HepG2 (cell line): ENCODE measurements at regions not wholly inside any gene's neighbourhood (a gene's known extent, or its start where the extent isn't known, plus 50 kb on each side); places are given as distances from the start of the nearest gene placed in this dataset.

ENCODE experiments used
- MBNL3 ChIP-seq: fragments of 250-450 bp; sonication (Bioruptor Pico); conservative IDR thresholded peaks from 2 replicates; pipeline ENCODE4 v1.8.0; 2022; ENCODE audit warnings: mild to moderate bottlenecking, inconsistent platforms
- PITX1 ChIP-seq: sonication (generic); formaldehyde crosslinking; IDR thresholded peaks from 2 replicates; pipeline ENCODE4 v1.5.1; 2020; ENCODE audit warnings: mild to moderate bottlenecking, missing genetic modification reagents
- SP2 ChIP-seq: sonication (generic); formaldehyde crosslinking; IDR thresholded peaks from 2 replicates; pipeline ENCODE4 v1.5.1; 2020; ENCODE audit warnings: mild to moderate bottlenecking, missing genetic modification reagents
- ZFP36L1 ChIP-seq: sonication (generic); formaldehyde crosslinking; IDR thresholded peaks from 2 replicates; pipeline ENCODE4 v1.8.0; 2022; ENCODE audit warnings: mild to moderate bottlenecking, missing genetic modification reagents, moderate library complexity
- TF ChIP-seq, protein P1 (sequence below): sonication (generic); formaldehyde crosslinking; IDR thresholded peaks from 2 replicates; pipeline ENCODE4; 2020; ENCODE audit warnings: missing genetic modification reagents, mild to moderate bottlenecking, borderline replicate concordance
- TF ChIP-seq, protein P2 (sequence below), 2 experiments: fragments of 450-650 bp in 1 of 2; sonication (generic) in 1 of 2; formaldehyde crosslinking in 1 of 2; IDR thresholded peaks; 2 replicates each; pipeline versions ENCODE4 v1.6.1 to v1.8.0; 2016 to 2022; ENCODE audit warnings: antibody characterized with exemption in 1 of 2, mild to moderate bottlenecking in 1 of 2, missing genetic modification reagents in 1 of 2
- TF ChIP-seq, protein P3 (sequence below): sonication (generic); formaldehyde crosslinking; IDR thresholded peaks from 2 replicates; pipeline ENCODE4 v1.8.1; 2023; ENCODE audit warnings: mild to moderate bottlenecking, missing genetic modification reagents
- TF ChIP-seq, protein P4 (sequence below): sonication (generic); formaldehyde crosslinking; conservative IDR thresholded peaks from 2 replicates; pipeline ENCODE4 v1.8.1; 2023; ENCODE audit warnings: missing genetic modification reagents
- TF ChIP-seq, protein P5 (sequence below): sonication (generic); formaldehyde crosslinking; IDR thresholded peaks from 2 replicates; pipeline ENCODE4 v1.5.0; 2020; ENCODE audit warnings: mild to moderate bottlenecking, missing genetic modification reagents, moderate library complexity

DNA sequence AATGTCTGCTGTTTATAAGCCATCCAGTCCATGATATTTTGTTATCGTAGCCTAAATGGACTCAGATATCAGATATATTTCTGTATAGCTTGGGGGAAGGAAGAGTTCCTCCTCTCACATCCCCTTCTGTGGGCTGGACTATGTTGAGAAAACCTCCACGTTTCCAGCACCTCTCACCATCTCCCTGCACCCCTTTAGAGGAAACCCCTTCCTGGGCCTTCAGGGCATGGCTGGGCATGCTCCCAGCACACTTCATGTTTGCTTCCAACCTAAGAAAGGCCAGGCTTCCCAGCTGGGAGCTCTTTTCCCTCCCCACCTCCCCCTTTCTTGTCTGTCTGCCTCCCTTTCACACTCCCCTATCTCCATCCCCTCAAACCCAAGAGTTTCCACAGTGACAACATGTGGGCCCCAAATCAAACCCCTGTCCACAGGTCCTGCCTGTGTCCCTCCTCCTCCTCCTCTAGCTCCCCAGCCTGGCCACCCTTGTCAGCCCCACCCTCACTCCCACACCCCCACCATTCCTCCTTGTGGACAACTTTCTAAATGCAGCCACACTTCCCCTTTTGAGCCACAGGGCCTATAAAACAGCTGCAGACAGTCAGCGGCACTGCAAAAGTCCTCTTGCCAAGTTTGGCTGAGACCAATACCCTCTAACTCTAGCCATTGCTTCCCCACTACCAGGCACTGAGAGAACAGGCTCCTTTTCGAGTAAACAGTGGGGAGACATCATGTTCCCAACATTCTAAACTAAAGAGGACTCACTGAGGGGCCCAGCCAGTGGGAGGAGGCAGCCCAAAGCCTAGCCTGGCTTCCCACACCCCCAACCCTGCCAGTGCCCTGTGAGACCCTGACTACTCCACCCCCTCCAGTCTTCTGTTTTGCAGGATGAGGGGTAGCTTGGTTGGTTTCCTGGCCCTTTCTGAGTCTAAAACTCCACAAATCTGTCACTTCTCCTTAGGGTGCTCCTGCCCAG, 120.5 kb downstream of the ZFP36L2 start (continued):
- TF ChIP-seq ZFP36L1 (no peak), PITX1 (CRISPR knock-in tag) (no peak), SP2 (CRISPR knock-in tag) (0 out of 2 replicates have a peak, but pooled peaks have one; percentile 15), MBNL3 (CRISPR knock-in tag) (no peak)
- TF ChIP-seq, protein P1, sequence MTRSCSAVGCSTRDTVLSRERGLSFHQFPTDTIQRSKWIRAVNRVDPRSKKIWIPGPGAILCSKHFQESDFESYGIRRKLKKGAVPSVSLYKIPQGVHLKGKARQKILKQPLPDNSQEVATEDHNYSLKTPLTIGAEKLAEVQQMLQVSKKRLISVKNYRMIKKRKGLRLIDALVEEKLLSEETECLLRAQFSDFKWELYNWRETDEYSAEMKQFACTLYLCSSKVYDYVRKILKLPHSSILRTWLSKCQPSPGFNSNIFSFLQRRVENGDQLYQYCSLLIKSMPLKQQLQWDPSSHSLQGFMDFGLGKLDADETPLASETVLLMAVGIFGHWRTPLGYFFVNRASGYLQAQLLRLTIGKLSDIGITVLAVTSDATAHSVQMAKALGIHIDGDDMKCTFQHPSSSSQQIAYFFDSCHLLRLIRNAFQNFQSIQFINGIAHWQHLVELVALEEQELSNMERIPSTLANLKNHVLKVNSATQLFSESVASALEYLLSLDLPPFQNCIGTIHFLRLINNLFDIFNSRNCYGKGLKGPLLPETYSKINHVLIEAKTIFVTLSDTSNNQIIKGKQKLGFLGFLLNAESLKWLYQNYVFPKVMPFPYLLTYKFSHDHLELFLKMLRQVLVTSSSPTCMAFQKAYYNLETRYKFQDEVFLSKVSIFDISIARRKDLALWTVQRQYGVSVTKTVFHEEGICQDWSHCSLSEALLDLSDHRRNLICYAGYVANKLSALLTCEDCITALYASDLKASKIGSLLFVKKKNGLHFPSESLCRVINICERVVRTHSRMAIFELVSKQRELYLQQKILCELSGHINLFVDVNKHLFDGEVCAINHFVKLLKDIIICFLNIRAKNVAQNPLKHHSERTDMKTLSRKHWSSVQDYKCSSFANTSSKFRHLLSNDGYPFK (CRISPR knock-in tag): no peak
- TF ChIP-seq, protein P2, sequence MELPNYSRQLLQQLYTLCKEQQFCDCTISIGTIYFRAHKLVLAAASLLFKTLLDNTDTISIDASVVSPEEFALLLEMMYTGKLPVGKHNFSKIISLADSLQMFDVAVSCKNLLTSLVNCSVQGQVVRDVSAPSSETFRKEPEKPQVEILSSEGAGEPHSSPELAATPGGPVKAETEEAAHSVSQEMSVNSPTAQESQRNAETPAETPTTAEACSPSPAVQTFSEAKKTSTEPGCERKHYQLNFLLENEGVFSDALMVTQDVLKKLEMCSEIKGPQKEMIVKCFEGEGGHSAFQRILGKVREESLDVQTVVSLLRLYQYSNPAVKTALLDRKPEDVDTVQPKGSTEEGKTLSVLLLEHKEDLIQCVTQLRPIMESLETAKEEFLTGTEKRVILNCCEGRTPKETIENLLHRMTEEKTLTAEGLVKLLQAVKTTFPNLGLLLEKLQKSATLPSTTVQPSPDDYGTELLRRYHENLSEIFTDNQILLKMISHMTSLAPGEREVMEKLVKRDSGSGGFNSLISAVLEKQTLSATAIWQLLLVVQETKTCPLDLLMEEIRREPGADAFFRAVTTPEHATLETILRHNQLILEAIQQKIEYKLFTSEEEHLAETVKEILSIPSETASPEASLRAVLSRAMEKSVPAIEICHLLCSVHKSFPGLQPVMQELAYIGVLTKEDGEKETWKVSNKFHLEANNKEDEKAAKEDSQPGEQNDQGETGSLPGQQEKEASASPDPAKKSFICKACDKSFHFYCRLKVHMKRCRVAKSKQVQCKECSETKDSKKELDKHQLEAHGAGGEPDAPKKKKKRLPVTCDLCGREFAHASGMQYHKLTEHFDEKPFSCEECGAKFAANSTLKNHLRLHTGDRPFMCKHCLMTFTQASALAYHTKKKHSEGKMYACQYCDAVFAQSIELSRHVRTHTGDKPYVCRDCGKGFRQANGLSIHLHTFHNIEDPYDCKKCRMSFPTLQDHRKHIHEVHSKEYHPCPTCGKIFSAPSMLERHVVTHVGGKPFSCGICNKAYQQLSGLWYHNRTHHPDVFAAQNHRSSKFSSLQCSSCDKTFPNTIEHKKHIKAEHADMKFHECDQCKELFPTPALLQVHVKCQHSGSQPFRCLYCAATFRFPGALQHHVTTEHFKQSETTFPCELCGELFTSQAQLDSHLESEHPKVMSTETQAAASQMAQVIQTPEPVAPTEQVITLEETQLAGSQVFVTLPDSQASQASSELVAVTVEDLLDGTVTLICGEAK (IDR thresholded peaks at IDR 0.05): no peak
- TF ChIP-seq, protein P2 (CRISPR knock-in tag; IDR thresholded peaks at IDR 0.05): no peak
- TF ChIP-seq, protein P3, sequence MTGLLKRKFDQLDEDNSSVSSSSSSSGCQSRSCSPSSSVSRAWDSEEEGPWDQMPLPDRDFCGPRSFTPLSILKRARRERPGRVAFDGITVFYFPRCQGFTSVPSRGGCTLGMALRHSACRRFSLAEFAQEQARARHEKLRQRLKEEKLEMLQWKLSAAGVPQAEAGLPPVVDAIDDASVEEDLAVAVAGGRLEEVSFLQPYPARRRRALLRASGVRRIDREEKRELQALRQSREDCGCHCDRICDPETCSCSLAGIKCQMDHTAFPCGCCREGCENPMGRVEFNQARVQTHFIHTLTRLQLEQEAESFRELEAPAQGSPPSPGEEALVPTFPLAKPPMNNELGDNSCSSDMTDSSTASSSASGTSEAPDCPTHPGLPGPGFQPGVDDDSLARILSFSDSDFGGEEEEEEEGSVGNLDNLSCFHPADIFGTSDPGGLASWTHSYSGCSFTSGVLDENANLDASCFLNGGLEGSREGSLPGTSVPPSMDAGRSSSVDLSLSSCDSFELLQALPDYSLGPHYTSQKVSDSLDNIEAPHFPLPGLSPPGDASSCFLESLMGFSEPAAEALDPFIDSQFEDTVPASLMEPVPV: no peak
- TF ChIP-seq, protein P4, sequence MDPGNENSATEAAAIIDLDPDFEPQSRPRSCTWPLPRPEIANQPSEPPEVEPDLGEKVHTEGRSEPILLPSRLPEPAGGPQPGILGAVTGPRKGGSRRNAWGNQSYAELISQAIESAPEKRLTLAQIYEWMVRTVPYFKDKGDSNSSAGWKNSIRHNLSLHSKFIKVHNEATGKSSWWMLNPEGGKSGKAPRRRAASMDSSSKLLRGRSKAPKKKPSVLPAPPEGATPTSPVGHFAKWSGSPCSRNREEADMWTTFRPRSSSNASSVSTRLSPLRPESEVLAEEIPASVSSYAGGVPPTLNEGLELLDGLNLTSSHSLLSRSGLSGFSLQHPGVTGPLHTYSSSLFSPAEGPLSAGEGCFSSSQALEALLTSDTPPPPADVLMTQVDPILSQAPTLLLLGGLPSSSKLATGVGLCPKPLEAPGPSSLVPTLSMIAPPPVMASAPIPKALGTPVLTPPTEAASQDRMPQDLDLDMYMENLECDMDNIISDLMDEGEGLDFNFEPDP (CRISPR knock-in tag): no peak
- TF ChIP-seq, protein P5, sequence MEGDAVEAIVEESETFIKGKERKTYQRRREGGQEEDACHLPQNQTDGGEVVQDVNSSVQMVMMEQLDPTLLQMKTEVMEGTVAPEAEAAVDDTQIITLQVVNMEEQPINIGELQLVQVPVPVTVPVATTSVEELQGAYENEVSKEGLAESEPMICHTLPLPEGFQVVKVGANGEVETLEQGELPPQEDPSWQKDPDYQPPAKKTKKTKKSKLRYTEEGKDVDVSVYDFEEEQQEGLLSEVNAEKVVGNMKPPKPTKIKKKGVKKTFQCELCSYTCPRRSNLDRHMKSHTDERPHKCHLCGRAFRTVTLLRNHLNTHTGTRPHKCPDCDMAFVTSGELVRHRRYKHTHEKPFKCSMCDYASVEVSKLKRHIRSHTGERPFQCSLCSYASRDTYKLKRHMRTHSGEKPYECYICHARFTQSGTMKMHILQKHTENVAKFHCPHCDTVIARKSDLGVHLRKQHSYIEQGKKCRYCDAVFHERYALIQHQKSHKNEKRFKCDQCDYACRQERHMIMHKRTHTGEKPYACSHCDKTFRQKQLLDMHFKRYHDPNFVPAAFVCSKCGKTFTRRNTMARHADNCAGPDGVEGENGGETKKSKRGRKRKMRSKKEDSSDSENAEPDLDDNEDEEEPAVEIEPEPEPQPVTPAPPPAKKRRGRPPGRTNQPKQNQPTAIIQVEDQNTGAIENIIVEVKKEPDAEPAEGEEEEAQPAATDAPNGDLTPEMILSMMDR (CRISPR knock-in tag): peak; percentile 32; the same call in 1 of the 2 replicates
